OCI-LY3 (cell line): ENCODE measurements at regions not wholly inside any gene's neighbourhood (a gene's known extent, or its start where the extent isn't known, plus 50 kb on each side); places are given as distances from the start of the nearest gene placed in this dataset.

ENCODE experiments used
- EZH2phosphoT487 ChIP-seq: fragments of 200-600 bp; shearing (Covaris generic); IDR thresholded peaks from 2 replicates; pipeline ENCODE4 v1.6.1; 2018; ENCODE audit warnings: antibody characterized with exemption, mixed run types, low read depth
- TF ChIP-seq, protein P1 (sequence below): fragments of 200-600, 300-600 bp; sonication (generic); IDR thresholded peaks from 2 replicates; pipeline ENCODE4 v1.5.1; 2014; ENCODE audit warnings: antibody characterized with exemption, low read length, low read depth

DNA sequence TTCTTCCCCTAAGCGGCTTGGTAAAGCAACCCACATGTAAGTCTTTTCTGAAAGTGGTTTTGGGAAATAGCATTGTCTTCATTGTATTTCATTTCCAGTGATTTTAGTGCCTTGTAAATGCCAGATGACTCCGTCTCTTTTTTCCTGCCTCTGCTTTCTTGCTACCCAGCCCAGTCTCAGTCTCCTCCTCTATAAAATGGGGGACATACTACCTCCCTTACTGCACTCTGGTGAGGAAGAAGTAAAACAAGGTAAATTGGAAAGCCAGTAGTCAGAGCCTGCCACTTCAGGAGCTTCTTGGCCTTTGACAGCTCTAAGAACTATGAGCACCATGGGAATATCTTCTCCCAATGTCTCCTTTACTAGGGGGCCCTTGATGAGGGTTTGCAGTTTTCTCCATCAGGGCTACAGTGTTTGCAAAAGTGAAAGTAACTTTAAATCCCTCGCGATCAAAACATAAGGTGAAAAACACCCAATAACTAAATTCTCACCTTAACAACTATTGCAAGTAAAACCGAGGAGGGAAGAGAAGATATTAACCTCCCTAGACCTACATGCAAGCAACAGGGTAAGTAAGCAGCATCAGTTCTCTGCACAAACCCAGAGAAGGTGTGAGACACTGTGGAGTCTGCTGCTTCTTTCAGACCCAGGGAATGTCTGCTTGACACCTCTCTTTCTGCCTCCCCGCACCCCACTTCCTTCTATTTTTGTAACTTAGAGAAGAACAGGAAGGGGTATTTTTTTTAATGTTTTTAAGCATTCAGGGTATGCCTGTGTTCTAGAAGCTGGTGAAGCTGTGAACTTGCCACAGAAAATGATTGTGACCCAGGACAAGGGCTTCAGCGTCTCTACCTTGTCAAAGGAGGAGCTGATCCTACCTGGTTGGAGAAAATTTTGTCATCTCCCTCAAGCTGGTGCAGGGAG lies 159.1 kb upstream of the EOMES start:
- TF ChIP-seq, protein P1, sequence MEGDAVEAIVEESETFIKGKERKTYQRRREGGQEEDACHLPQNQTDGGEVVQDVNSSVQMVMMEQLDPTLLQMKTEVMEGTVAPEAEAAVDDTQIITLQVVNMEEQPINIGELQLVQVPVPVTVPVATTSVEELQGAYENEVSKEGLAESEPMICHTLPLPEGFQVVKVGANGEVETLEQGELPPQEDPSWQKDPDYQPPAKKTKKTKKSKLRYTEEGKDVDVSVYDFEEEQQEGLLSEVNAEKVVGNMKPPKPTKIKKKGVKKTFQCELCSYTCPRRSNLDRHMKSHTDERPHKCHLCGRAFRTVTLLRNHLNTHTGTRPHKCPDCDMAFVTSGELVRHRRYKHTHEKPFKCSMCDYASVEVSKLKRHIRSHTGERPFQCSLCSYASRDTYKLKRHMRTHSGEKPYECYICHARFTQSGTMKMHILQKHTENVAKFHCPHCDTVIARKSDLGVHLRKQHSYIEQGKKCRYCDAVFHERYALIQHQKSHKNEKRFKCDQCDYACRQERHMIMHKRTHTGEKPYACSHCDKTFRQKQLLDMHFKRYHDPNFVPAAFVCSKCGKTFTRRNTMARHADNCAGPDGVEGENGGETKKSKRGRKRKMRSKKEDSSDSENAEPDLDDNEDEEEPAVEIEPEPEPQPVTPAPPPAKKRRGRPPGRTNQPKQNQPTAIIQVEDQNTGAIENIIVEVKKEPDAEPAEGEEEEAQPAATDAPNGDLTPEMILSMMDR, result no peak
- no peak for TF ChIP-seq EZH2phosphoT487
